ENCODE measurements at regions not wholly inside any gene's neighbourhood (a gene's known extent, or its start where the extent isn't known, plus 50 kb on each side); places are given as distances from the start of the nearest gene placed in this dataset.
"Not testable (repeated sequence)": the region's sequence is repeated elsewhere in the genome, so short reads cannot be mapped to it uniquely, and the experiment has no call there.

DNA sequence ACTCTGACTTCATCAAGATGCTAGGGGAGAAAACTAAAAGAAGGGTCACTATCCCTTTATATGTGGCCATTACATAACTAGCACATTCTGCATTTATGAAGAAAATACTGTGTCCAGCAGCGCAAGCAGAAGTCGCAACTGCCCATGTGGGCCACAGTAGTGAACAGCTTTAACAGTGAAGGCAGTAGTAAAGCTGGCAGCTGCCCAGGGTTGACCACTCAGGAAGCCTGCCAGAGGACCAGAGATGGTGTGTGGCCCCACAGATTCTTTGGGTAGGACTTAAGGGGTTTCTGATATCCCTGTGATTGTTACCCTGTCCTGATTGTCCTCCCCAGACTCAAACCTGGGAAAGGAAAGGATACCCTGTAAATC, 88.3 kb upstream of the NT5E start:
- no peak overlapping the region for H3K9ac ChIP-seq (ENCODE audit: low read length)
- no peak for TF ChIP-seq EZH2phosphoT487 (IDR thresholded peaks at IDR 0.05; ENCODE audit: low read length)
- no peak for TF ChIP-seq EZH2 (optimal IDR thresholded peaks at IDR 0.05; ENCODE audit: low read depth, low read length)
- TF ChIP-seq, protein P1, sequence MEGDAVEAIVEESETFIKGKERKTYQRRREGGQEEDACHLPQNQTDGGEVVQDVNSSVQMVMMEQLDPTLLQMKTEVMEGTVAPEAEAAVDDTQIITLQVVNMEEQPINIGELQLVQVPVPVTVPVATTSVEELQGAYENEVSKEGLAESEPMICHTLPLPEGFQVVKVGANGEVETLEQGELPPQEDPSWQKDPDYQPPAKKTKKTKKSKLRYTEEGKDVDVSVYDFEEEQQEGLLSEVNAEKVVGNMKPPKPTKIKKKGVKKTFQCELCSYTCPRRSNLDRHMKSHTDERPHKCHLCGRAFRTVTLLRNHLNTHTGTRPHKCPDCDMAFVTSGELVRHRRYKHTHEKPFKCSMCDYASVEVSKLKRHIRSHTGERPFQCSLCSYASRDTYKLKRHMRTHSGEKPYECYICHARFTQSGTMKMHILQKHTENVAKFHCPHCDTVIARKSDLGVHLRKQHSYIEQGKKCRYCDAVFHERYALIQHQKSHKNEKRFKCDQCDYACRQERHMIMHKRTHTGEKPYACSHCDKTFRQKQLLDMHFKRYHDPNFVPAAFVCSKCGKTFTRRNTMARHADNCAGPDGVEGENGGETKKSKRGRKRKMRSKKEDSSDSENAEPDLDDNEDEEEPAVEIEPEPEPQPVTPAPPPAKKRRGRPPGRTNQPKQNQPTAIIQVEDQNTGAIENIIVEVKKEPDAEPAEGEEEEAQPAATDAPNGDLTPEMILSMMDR (IDR thresholded peaks at IDR 0.05; ENCODE audit: low read length), result no peak
- H3K9me3 ChIP-seq (replicated peaks; ENCODE audit: insufficient read depth, low read length), result no peaks in the 10 kb centered on the region
- H3K4me3 ChIP-seq (ENCODE audit: low read length), result no peak overlapping the region
- no peaks in the 10 kb centered on the region for H3K27me3 ChIP-seq (replicated peaks; ENCODE audit: insufficient read depth, low read length)
- no peaks in the 10 kb centered on the region for H3K36me3 ChIP-seq (replicated peaks; ENCODE audit: insufficient read depth, low read length)
- no peak overlapping the region for H3K27ac ChIP-seq (ENCODE audit: low read length)
- H3K4me1 ChIP-seq (ENCODE audit: low read length), result peaks cover 3% of the 10 kb centered on the region; the same call in 1 of the 2 replicates
- no peak overlapping the region for H2AFZ ChIP-seq (ENCODE audit: low read length)
- no peaks in the 10 kb centered on the region for H3F3A ChIP-seq (ENCODE audit: insufficient read depth, low read length)
- H3K79me2 ChIP-seq (ENCODE audit: low read length), result no peaks in the 10 kb centered on the region
- no peaks in the 10 kb centered on the region for H4K20me1 ChIP-seq (ENCODE audit: insufficient read depth, low read length)
- H3K9me2 ChIP-seq (replicated peaks; ENCODE audit: insufficient read depth, low read length), result no peaks in the 10 kb centered on the region
- H3K4me2 ChIP-seq (ENCODE audit: low read depth, low read length), result no peak overlapping the region
- DNase-seq, result no peak

DNA sequence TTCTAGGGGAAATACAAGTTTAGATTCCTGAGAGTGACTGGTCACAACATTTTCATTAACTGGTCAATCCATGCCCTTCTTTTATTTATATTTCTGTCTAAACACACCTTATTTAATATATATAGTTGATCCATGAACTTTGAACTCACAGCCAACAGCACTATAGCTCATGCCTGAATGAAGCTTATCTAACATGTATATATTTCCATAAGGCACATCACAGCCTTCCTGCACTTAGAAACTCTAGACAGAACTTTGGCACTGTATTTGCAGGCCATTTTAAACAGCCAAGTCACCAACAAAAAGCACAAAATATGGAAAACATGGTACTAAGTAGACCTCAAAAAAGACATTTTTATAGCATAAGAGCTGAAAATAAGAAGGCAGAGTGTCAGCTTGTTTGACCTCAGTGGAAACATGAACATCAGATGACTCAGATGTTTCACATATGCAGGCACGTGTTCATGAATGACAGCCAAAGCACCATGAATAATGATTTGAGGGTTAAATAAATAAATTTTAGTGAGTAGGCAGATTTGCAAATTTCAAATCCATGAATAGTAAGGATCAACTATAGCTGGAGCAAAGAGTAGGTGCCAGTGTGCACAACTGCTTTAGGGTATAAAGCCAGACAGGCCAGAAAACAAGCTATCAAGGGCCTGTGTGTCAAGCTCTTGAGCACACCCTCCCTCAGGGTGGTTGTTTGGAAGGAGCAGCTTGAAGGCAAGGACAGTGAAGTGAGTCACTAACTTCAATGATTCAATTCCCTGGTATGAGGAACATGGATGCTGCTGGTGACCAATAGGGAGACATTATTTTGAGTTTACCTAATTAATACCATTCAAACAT, 88.9 kb upstream of the NT5E start:
- no peaks in the 10 kb centered on the region for H3K9me3 ChIP-seq (replicated peaks; ENCODE audit: insufficient read depth, low read length)
- no peak overlapping the region for H3K4me2 ChIP-seq (ENCODE audit: low read depth, low read length)
- H3F3A ChIP-seq (ENCODE audit: insufficient read depth, low read length), result no peaks in the 10 kb centered on the region
- no peaks in the 10 kb centered on the region for H4K20me1 ChIP-seq (ENCODE audit: insufficient read depth, low read length)
- no peaks in the 10 kb centered on the region for H3K9me2 ChIP-seq (replicated peaks; ENCODE audit: insufficient read depth, low read length)
- H3K9ac ChIP-seq (ENCODE audit: low read length), result no peak overlapping the region
- no peak overlapping the region for H3K27ac ChIP-seq (ENCODE audit: low read length)
- TF ChIP-seq EZH2phosphoT487 (IDR thresholded peaks at IDR 0.05; ENCODE audit: low read length) (no peak), EZH2 (optimal IDR thresholded peaks at IDR 0.05; ENCODE audit: low read depth, low read length) (no peak)
- TF ChIP-seq, protein P1 (IDR thresholded peaks at IDR 0.05; ENCODE audit: low read length), result no peak
- H3K27me3 ChIP-seq (replicated peaks; ENCODE audit: insufficient read depth, low read length), result no peaks in the 10 kb centered on the region
- peaks cover 3% of the 10 kb centered on the region; the same call in 1 of the 2 replicates for H3K4me1 ChIP-seq (ENCODE audit: low read length)
- H2AFZ ChIP-seq (ENCODE audit: low read length), result no peak overlapping the region
- no peaks in the 10 kb centered on the region for H3K79me2 ChIP-seq (ENCODE audit: low read length)
- H3K4me3 ChIP-seq (ENCODE audit: low read length), result no peak overlapping the region
- no peak for DNase-seq
- H3K36me3 ChIP-seq (replicated peaks; ENCODE audit: insufficient read depth, low read length), result no peaks in the 10 kb centered on the region

DNA sequence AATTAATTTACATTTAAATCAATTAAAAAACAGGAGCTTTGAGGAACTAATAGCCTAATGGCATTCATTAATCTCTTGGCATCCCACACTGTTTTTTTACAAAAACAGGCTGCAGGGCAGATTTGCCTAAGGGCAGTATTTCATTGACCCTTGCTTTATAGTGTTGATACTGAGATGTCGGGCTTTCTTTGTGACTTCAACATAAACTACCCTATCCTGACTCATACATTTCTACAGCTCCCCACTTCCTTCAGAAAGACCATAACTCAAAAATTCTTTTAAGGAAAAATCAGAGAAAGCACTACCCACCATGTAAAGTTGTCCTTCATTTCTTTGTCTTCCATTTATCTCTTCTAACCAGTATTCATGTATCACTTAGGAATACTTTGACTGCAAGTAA, 92.2 kb upstream of the NT5E start:
- H3K27me3 ChIP-seq (replicated peaks; ENCODE audit: insufficient read depth, low read length), result no peaks in the 10 kb centered on the region
- DNase-seq, result no peak
- no peak overlapping the region for H3K4me2 ChIP-seq (ENCODE audit: low read depth, low read length)
- no peaks in the 10 kb centered on the region for H3K9me3 ChIP-seq (replicated peaks; ENCODE audit: insufficient read depth, low read length)
- no peak overlapping the region for H2AFZ ChIP-seq (ENCODE audit: low read length)
- no peaks in the 10 kb centered on the region for H4K20me1 ChIP-seq (ENCODE audit: insufficient read depth, low read length)
- peaks cover 3% of the 10 kb centered on the region; the same call in 1 of the 2 replicates for H3F3A ChIP-seq (ENCODE audit: insufficient read depth, low read length)
- no peaks in the 10 kb centered on the region for H3K9me2 ChIP-seq (replicated peaks; ENCODE audit: insufficient read depth, low read length)
- H3K79me2 ChIP-seq (ENCODE audit: low read length), result no peaks in the 10 kb centered on the region
- no peak overlapping the region for H3K9ac ChIP-seq (ENCODE audit: low read length)
- TF ChIP-seq EZH2 (optimal IDR thresholded peaks at IDR 0.05; ENCODE audit: low read depth, low read length) (no peak), EZH2phosphoT487 (IDR thresholded peaks at IDR 0.05; ENCODE audit: low read length) (no peak)
- TF ChIP-seq, protein P1 (IDR thresholded peaks at IDR 0.05; ENCODE audit: low read length), result no peak
- peaks cover 15% of the 10 kb centered on the region for H3K4me1 ChIP-seq (ENCODE audit: low read length)
- no peaks in the 10 kb centered on the region for H3K36me3 ChIP-seq (replicated peaks; ENCODE audit: insufficient read depth, low read length)
- H3K27ac ChIP-seq (ENCODE audit: low read length), result no peak overlapping the region
- H3K4me3 ChIP-seq (ENCODE audit: low read length), result no peak overlapping the region

DNA sequence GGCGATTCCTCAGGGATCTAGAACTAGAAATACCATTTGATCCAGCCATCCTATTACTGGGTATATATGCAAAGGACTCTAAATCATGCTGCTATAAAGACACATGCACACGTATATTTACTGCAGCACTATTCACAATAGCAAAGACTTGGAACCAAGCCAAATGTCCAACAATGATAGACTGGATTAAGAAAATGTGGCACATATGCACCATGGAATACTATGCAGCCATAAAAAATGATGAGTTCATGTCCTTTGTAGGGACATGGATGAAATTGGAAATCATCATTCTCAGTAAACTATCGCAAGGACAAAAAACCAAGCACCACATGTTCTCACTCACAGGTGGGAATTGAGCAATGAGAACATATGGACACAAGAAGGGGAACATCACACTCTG, 93.1 kb upstream of the NT5E start:
- peaks cover 17% of the 10 kb centered on the region for H3K4me1 ChIP-seq (ENCODE audit: low read length)
- not testable (repeated sequence) for H3K27me3 ChIP-seq (replicated peaks; ENCODE audit: insufficient read depth, low read length)

More for the DNA sequence above, 93.1 kb upstream of the NT5E start:
- not testable (repeated sequence) for DNase-seq; H3K9me2 ChIP-seq (replicated peaks; ENCODE audit: insufficient read depth, low read length); H3K4me3 ChIP-seq (ENCODE audit: low read length); H3K79me2 ChIP-seq (ENCODE audit: low read length); H3K27ac ChIP-seq (ENCODE audit: low read length); H4K20me1 ChIP-seq (ENCODE audit: insufficient read depth, low read length); H3K36me3 ChIP-seq (replicated peaks; ENCODE audit: insufficient read depth, low read length); H2AFZ ChIP-seq (ENCODE audit: low read length); H3K9ac ChIP-seq (ENCODE audit: low read length); H3K9me3 ChIP-seq (replicated peaks; ENCODE audit: insufficient read depth, low read length); H3F3A ChIP-seq (ENCODE audit: insufficient read depth, low read length); H3K4me2 ChIP-seq (ENCODE audit: low read depth, low read length)
